ENCODE measurements at regions not wholly inside any gene's neighbourhood (a gene's known extent, or its start where the extent isn't known, plus 50 kb on each side); places are given as distances from the start of the nearest gene placed in this dataset.
A peak's percentile ranks its signal among the peaks of the same experiment; 100 is the strongest.

- no peak for DNase-seq (ENCODE audit: low read depth in 2 of 3, low spot score in 2 of 3)
Measured at GRCh38 chr3:193978030-193978429, 157.9 kb upstream of the HES1 start.

GRCh38 chr3:193978486-193978885, 157.5 kb upstream of the HES1 start:
- no peak for DNase-seq (ENCODE audit: low read depth in 2 of 3, low spot score in 2 of 3)

GRCh38 chr3:193980326-193980725, 155.6 kb upstream of the HES1 start:
- DNase-seq (ENCODE audit: low read depth in 2 of 3, low spot score in 2 of 3): no peak

- DNase-seq (ENCODE audit: low read depth in 2 of 3, low spot score in 2 of 3): no peak
Measured at GRCh38 chr3:193980905-193981304, 155.0 kb upstream of the HES1 start.

- no peak for DNase-seq (ENCODE audit: low read depth in 2 of 3, low spot score in 2 of 3)
Measured at GRCh38 chr3:193981504-193981903, 154.4 kb upstream of the HES1 start.

- DNase-seq (ENCODE audit: low read depth in 2 of 3, low spot score in 2 of 3): no peak
Measured at GRCh38 chr3:193982258-193982659, 153.7 kb upstream of the HES1 start.

GRCh38 chr3:193983846-193984818, 151.8 kb upstream of the HES1 start:
- no peak for DNase-seq (ENCODE audit: low read depth in 2 of 3, low spot score in 2 of 3)

- DNase-seq (ENCODE audit: low read depth in 2 of 3, low spot score in 2 of 3): no peak
Measured at GRCh38 chr3:193984876-193985275, 151.1 kb upstream of the HES1 start.

GRCh38 chr3:193987186-193987585, 148.8 kb upstream of the HES1 start:
- DNase-seq (ENCODE audit: low read depth in 2 of 3, low spot score in 2 of 3): no peak

- DNase-seq (ENCODE audit: low read depth in 2 of 3, low spot score in 2 of 3): no peak
Measured at GRCh38 chr3:193989186-193989585, 146.8 kb upstream of the HES1 start.

GRCh38 chr3:193991666-193992424, 144.1 kb upstream of the HES1 start:
- no peak for DNase-seq (ENCODE audit: low read depth in 2 of 3, low spot score in 2 of 3)

- no peak for DNase-seq (ENCODE audit: low read depth in 2 of 3, low spot score in 2 of 3)
Measured at GRCh38 chr3:193992425-193993037, 143.4 kb upstream of the HES1 start.

- no peak for DNase-seq (ENCODE audit: low read depth in 2 of 3, low spot score in 2 of 3)
Measured at GRCh38 chr3:193996221-193996620, 139.7 kb upstream of the HES1 start.

- no peak for DNase-seq (ENCODE audit: low read depth in 2 of 3, low spot score in 2 of 3)
Measured at GRCh38 chr3:193996641-193997089, 139.3 kb upstream of the HES1 start.

- peak in 2 of 3 donors; percentile 36 to 45 for DNase-seq (ENCODE audit: low read depth in 2 of 3, low spot score in 2 of 3)
Measured at GRCh38 chr3:193997228-193998122, 138.5 kb upstream of the HES1 start.

GRCh38 chr3:193998123-193998448, 137.9 kb upstream of the HES1 start:
- DNase-seq (ENCODE audit: low read depth in 2 of 3, low spot score in 2 of 3): peak in 2 of 3 donors; percentile 19 to 60

GRCh38 chr3:193998628-193999195, 137.2 kb upstream of the HES1 start:
- no peak for DNase-seq (ENCODE audit: low read depth in 2 of 3, low spot score in 2 of 3)

- no peak for DNase-seq (ENCODE audit: low read depth in 2 of 3, low spot score in 2 of 3)
Measured at GRCh38 chr3:194000100-194000499, 135.8 kb upstream of the HES1 start.

GRCh38 chr3:194000712-194001111, 135.2 kb upstream of the HES1 start:
- DNase-seq (ENCODE audit: low read depth in 2 of 3, low spot score in 2 of 3): no peak
